ENCODE measurements at regions not wholly inside any gene's neighbourhood (a gene's known extent, or its start where the extent isn't known, plus 50 kb on each side); places are given as distances from the start of the nearest gene placed in this dataset.

GRCh38 chr2:182642328-182642727 lies 73.7 kb upstream of the DNAJC10 start:
- no peak overlapping the region for H2AFZ ChIP-seq (ENCODE audit: control insufficient read depth, low read depth, low read length)
- H4K20me1 ChIP-seq (ENCODE audit: control insufficient read depth, insufficient read depth): no peaks in the 10 kb centered on the region
- no peaks in the 10 kb centered on the region for H3K36me3 ChIP-seq (ENCODE audit: control insufficient read depth in 2 of 2, insufficient read depth in 2 of 2, low read length in 1 of 2)
- TF ChIP-seq JUND (IDR thresholded peaks at IDR 0.05; ENCODE audit: low read depth, low read length): no peak
- TF ChIP-seq EZH2 (IDR thresholded peaks at IDR 0.05; ENCODE audit: borderline replicate concordance, control insufficient read depth, low read depth, low read length): no peak
- TF ChIP-seq TCF12 (IDR thresholded peaks at IDR 0.05; ENCODE audit: low read depth, low read length): no peak
- TF ChIP-seq CREM (IDR thresholded peaks at IDR 0.05; ENCODE audit: low read depth): peak; percentile 91
- TF ChIP-seq POLR2AphosphoS5 (IDR thresholded peaks at IDR 0.05; ENCODE audit: low read length): no peak
- no peak for TF ChIP-seq POLR2A (IDR thresholded peaks at IDR 0.05; ENCODE audit: low read depth, low read length)
- TF ChIP-seq ASH2L (IDR thresholded peaks at IDR 0.05; ENCODE audit: borderline replicate concordance, low read depth): no peak
- TF ChIP-seq E2F8 (IDR thresholded peaks at IDR 0.05; ENCODE audit: low read depth, partially characterized antibody): no peak
- no peak for TF ChIP-seq ZNF207 (IDR thresholded peaks at IDR 0.05; ENCODE audit: borderline replicate concordance)
- TF ChIP-seq TBL1XR1 (IDR thresholded peaks at IDR 0.05; ENCODE audit: low read depth, low read length): no peak
- peak; percentile 94 for TF ChIP-seq CREB1 (IDR thresholded peaks at IDR 0.05; ENCODE audit: low read depth)
- TF ChIP-seq RFX5 (IDR thresholded peaks at IDR 0.05; ENCODE audit: low read depth, low read length): peak; percentile 98
- 0 out of 2 replicates have a peak, but pooled peaks have one; percentile 34 for TF ChIP-seq NFYB (IDR thresholded peaks at IDR 0.05; ENCODE audit: insufficient read depth, low read depth, low read length)
- in situ Hi-C loops (cut with MboI): no loop called here
- ATAC-seq (peak; percentile 100), FAIRE-seq (peak; percentile 78), DNase-seq (ENCODE audit: low read depth, low spot score) (peak; percentile 27)
- H3K4me2 ChIP-seq (ENCODE audit: control insufficient read depth, insufficient read depth): no peak overlapping the region
- H3K9me3 ChIP-seq (replicated peaks; ENCODE audit: control insufficient read depth, insufficient read depth, low read length): no peaks in the 10 kb centered on the region
- ChIA-PET SMC1A (ENCODE audit: uncharacterized antibody, unreplicated experiment) (no interaction called here), CTCF (no interaction called here), RAD21 (ENCODE audit: unreplicated experiment) (no interaction called here), POLR2A (no interaction called here)
- no peak overlapping the region for H3K27ac ChIP-seq (ENCODE audit: control insufficient read depth, insufficient read depth)
- no peaks in the 10 kb centered on the region for H3K4me1 ChIP-seq (ENCODE audit: control insufficient read depth, insufficient read depth, low read length)
- H3K79me2 ChIP-seq (ENCODE audit: control insufficient read depth, insufficient read depth, low read length): no peaks in the 10 kb centered on the region
- no peak overlapping the region for H3K4me3 ChIP-seq
- no peaks in the 10 kb centered on the region for H3K27me3 ChIP-seq (replicated peaks in 1 of 2; ENCODE audit: control insufficient read depth in 2 of 2, insufficient read depth in 2 of 2, low read length in 1 of 2)
- no TSS peak for BruUV-seq (replicated peaks)
- intact Hi-C loops (cut with micrococcal nuclease; ENCODE audit: unreplicated experiment): no loop called here
- WGBS (ENCODE audit: insufficient coverage, insufficient replicate concordance, low lambda C conversion rate, missing lambda C conversion rate): 64% methylated on average over 3 of the region's 3 CpGs
- H3K9ac ChIP-seq (ENCODE audit: control insufficient read depth, insufficient read depth, low read length): no peak overlapping the region

Data from GM12878 (cell line).